HG03108 (cell line): ENCODE measurements at regions not wholly inside any gene's neighbourhood (a gene's known extent, or its start where the extent isn't known, plus 50 kb on each side); places are given as distances from the start of the nearest gene placed in this dataset.

Experiments
- ATAC-seq: cut with Tn5 transposase; IDR thresholded peaks from one replicate; pipeline ENCODE4 v1.9.1; 2021; ENCODE audit warnings: moderate library complexity; ENCODE audit not compliant: unreplicated experiment

- no peak for ATAC-seq
Measured at GRCh38 chr15:94673801-94674200, 442.4 kb downstream of the MCTP2 start.

GRCh38 chr15:94674296-94674695, 442.9 kb downstream of the MCTP2 start:
- no peak for ATAC-seq

- ATAC-seq, result no peak
Measured at GRCh38 chr15:94677202-94677790, 445.9 kb downstream of the MCTP2 start.

- no peak for ATAC-seq
Measured at GRCh38 chr15:94682171-94682570, 450.8 kb downstream of the MCTP2 start.

- ATAC-seq, result no peak
Measured at GRCh38 chr15:94683902-94684301, 452.5 kb downstream of the MCTP2 start.

- ATAC-seq, result no peak
Measured at GRCh38 chr15:94691169-94691568, 459.8 kb downstream of the MCTP2 start.

GRCh38 chr15:94692710-94693109, 461.3 kb downstream of the MCTP2 start:
- ATAC-seq, result no peak

GRCh38 chr15:94700211-94700610, 468.9 kb downstream of the MCTP2 start:
- no peak for ATAC-seq

GRCh38 chr15:94701281-94701985, 470.1 kb downstream of the MCTP2 start:
- no peak for ATAC-seq

GRCh38 chr15:94703596-94703995, 472.2 kb downstream of the MCTP2 start:
- ATAC-seq, result no peak

- ATAC-seq, result no peak
Measured at GRCh38 chr15:94704421-94704820, 473.1 kb downstream of the MCTP2 start.

GRCh38 chr15:94704946-94705345, 473.6 kb downstream of the MCTP2 start:
- no peak for ATAC-seq

GRCh38 chr15:94709319-94709718, 478.0 kb downstream of the MCTP2 start:
- ATAC-seq, result no peak

- no peak for ATAC-seq
Measured at GRCh38 chr15:94722024-94722636, 490.8 kb downstream of the MCTP2 start.

- no peak for ATAC-seq
Measured at GRCh38 chr15:94723801-94724200, 492.4 kb downstream of the MCTP2 start.

GRCh38 chr15:94731286-94731685, 499.9 kb downstream of the MCTP2 start:
- ATAC-seq, result no peak

- ATAC-seq, result no peak
Measured at GRCh38 chr15:94734460-94734859, 503.1 kb downstream of the MCTP2 start.

- ATAC-seq, result no peak
Measured at GRCh38 chr15:94736236-94736635, 504.9 kb downstream of the MCTP2 start.

GRCh38 chr15:94739639-94740038, 508.3 kb downstream of the MCTP2 start:
- ATAC-seq, result no peak

GRCh38 chr15:94740469-94740868, 509.1 kb downstream of the MCTP2 start:
- no peak for ATAC-seq

- ATAC-seq, result no peak
Measured at GRCh38 chr15:94743668-94744067, 512.3 kb downstream of the MCTP2 start.

- no peak for ATAC-seq
Measured at GRCh38 chr15:94744080-94744793, 512.9 kb downstream of the MCTP2 start.
